OCI-LY1 (cell line): ENCODE measurements at regions not wholly inside any gene's neighbourhood (a gene's known extent, or its start where the extent isn't known, plus 50 kb on each side); places are given as distances from the start of the nearest gene placed in this dataset.

Experiments used
- EZH2 ChIP-seq: fragments of 200-600 bp; sonication (generic), shearing (Covaris generic); IDR thresholded peaks from 2 replicates; pipeline ENCODE4 v1.8.0; 2017; ENCODE audit warnings: borderline replicate concordance, mixed run types, mild to moderate bottlenecking, antibody characterized with exemption, low read length, moderate library complexity, mixed read lengths
- TF ChIP-seq, protein P1 (sequence below): fragments of 200-600 bp; sonication (generic), shearing (Covaris generic); IDR thresholded peaks from 2 replicates; pipeline ENCODE4 v1.5.1; 2017; ENCODE audit warnings: mild to moderate bottlenecking, antibody characterized with exemption, low read length, moderate library complexity, mixed read lengths

DNA sequence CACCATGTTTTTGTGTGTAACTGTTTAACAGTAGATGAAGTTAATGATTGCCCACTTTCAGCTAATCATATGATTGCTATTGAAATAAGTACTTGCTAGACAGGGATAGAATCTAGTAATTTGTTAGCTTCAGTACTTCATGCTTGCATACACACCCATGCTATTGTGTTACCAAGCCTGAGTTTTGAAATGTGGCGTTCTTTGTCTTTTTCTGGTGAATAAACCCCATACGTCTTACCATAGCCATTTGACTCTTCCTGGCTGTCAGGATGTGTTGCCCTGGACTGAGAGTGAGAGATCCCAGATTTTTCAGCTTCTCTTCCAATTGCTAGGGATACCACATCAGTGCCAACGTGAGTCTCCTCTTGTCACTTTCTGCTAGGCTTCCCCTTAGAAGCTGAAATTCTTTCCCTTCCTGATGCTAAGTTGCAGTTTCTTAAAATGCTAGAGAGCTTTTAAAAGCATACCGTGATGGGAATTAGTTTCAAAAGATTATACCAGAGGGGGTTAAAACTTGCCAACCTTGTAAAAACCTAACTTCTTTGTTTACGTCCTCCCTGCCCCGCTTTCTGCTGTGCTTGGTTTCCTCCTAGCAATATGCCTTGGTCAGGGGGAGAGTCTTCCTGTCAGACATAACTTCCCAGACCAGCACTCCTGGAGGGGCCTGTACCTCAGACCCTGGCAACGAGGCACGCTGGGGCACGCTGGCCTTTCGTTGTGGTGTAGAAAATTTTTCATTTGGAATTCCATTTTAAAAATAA, 62.9 kb upstream of the ULK4 start:
- TF ChIP-seq, protein P1, sequence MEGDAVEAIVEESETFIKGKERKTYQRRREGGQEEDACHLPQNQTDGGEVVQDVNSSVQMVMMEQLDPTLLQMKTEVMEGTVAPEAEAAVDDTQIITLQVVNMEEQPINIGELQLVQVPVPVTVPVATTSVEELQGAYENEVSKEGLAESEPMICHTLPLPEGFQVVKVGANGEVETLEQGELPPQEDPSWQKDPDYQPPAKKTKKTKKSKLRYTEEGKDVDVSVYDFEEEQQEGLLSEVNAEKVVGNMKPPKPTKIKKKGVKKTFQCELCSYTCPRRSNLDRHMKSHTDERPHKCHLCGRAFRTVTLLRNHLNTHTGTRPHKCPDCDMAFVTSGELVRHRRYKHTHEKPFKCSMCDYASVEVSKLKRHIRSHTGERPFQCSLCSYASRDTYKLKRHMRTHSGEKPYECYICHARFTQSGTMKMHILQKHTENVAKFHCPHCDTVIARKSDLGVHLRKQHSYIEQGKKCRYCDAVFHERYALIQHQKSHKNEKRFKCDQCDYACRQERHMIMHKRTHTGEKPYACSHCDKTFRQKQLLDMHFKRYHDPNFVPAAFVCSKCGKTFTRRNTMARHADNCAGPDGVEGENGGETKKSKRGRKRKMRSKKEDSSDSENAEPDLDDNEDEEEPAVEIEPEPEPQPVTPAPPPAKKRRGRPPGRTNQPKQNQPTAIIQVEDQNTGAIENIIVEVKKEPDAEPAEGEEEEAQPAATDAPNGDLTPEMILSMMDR, result no peak
- no peak for TF ChIP-seq EZH2
